HepG2 (cell line): ENCODE measurements at regions not wholly inside any gene's neighbourhood (a gene's known extent, or its start where the extent isn't known, plus 50 kb on each side); places are given as distances from the start of the nearest gene placed in this dataset.

Experiments
- ATAC-seq: fragments of 200-7000 bp; cut with Tn5 transposase; 3 replicates; pipeline ENCODE4 v1.9.1; 2020; ENCODE audit warnings: mild to moderate bottlenecking, moderate library complexity
- BruUV-seq: library from RNA; stranded (reverse); fragments of 400-500 nt; replicated peaks from 2 replicates; lab custom pipeline; 2021; lab: Mats Ljungman, UMichigan
- CTCF ChIA-PET: fragments of 300-600 bp; formaldehyde crosslinking; extraction: SDS; loops from one replicate; lab custom pipeline; 2021; ENCODE audit warnings: low total read pairs, inconsistent platforms, low intra/inter-chr PET ratio; lab: Yijun Ruan, JAX
- POLR2A ChIA-PET: fragments of 350-600 bp; sonication (Branson Sonifier 250); formaldehyde crosslinking; loops from one replicate; lab custom pipeline; 2020; ENCODE audit warnings: antibody characterized with exemption, inconsistent platforms; lab: Yijun Ruan, JAX
- DNase-seq: peaks from one replicate; pipeline ENCODE4 v3.0.0-alpha.2; 2015; ENCODE audit warnings: low spot score
- FAIRE-seq: peaks from 3 replicates; lab custom pipeline; 2011; peaks lifted over from hg19 to GRCh38; lab: Jason Lieb, UNC
- H2AFZ ChIP-seq: one replicate; pipeline ENCODE4 v1.6.1; 2011; ENCODE audit warnings: low read length, inconsistent platforms
- H3K27ac ChIP-seq: fragments of 300-600 bp; 3 replicates; pipeline ENCODE4 v1.8.0; 2011; ENCODE audit warnings: mixed run types, mild to moderate bottlenecking, mixed read lengths, low read length, inconsistent platforms; ENCODE audit not compliant: insufficient read depth; ENCODE audit errors: extremely low read length
- H3K27me3 ChIP-seq, 2 experiments: fragments of 200-600 bp in 1 of 2; 2 replicates in 1 of 2; 3 replicates in 1 of 2; pipeline versions ENCODE4 v1.6.0 to v1.8.0; 2011; ENCODE audit warnings: low read length in 2 of 2, mild to moderate bottlenecking in 2 of 2, moderate library complexity in 2 of 2, inconsistent platforms in 1 of 2; ENCODE audit not compliant: insufficient read depth in 2 of 2, control insufficient read depth in 1 of 2
- H3K36me3 ChIP-seq, 2 experiments: fragments of 200-600 bp in 1 of 2; replicated peaks in 1 of 2; 2 replicates in 1 of 2; 3 replicates in 1 of 2; pipeline versions ENCODE4 v1.5.1 to v1.8.0; 2011; ENCODE audit warnings: low read length in 2 of 2, inconsistent platforms in 1 of 2; ENCODE audit not compliant: insufficient read depth in 2 of 2, control insufficient read depth in 1 of 2
- H3K4me1 ChIP-seq: 2 replicates; pipeline ENCODE4 v1.5.1; 2012; ENCODE audit warnings: low read length, inconsistent platforms; ENCODE audit not compliant: insufficient read depth
- H3K4me2 ChIP-seq: 2 replicates; pipeline ENCODE4 v1.6.0; 2011; ENCODE audit warnings: low read depth, low read length, inconsistent platforms
- H3K4me3 ChIP-seq, 3 experiments: fragments of 200-600 bp in 1 of 3; sonication (generic), shearing (Covaris generic) in 1 of 3; replicated peaks in 1 of 3; 2 replicates each; pipeline ENCODE4 v1.5.1; 2011 to 2016; ENCODE audit warnings: low read length in 3 of 3, inconsistent platforms in 2 of 3, low read depth in 2 of 3, mild to moderate bottlenecking in 2 of 3, control low read depth in 1 of 3, mixed read lengths in 1 of 3; ENCODE audit not compliant: insufficient read depth in 1 of 3
- H3K79me2 ChIP-seq: one replicate; pipeline ENCODE4 v1.6.1; 2011; ENCODE audit warnings: low read length, inconsistent platforms; ENCODE audit not compliant: insufficient read depth
- H3K9ac ChIP-seq: 2 replicates; pipeline ENCODE4 v1.6.0; 2011; ENCODE audit warnings: mild to moderate bottlenecking, low read depth, low read length, inconsistent platforms; ENCODE audit not compliant: insufficient read depth
- H3K9me3 ChIP-seq: 2 replicates; pipeline ENCODE4 v1.5.1; 2012; ENCODE audit warnings: mild to moderate bottlenecking, low read length
- H4K20me1 ChIP-seq: 2 replicates; pipeline ENCODE4 v1.6.0; 2011; ENCODE audit warnings: inconsistent platforms, mild to moderate bottlenecking, low read length, moderate library complexity; ENCODE audit not compliant: insufficient read depth
- MTA3 ChIP-seq: sonication (generic); formaldehyde crosslinking; IDR thresholded peaks from 2 replicates; pipeline ENCODE4 v1.4.0; 2020; ENCODE audit warnings: missing genetic modification reagents
- MXD3 ChIP-seq: IDR thresholded peaks from 2 replicates; pipeline ENCODE4 v1.6.1; 2016; ENCODE audit warnings: mild to moderate bottlenecking, missing biosample characterization, missing genetic modification reagents
- NKX3-1 ChIP-seq: sonication (generic); formaldehyde crosslinking; IDR thresholded peaks from 2 replicates; pipeline ENCODE4 v1.5.0; 2020; ENCODE audit warnings: missing genetic modification reagents
- NR0B2 ChIP-seq: sonication (generic); formaldehyde crosslinking; IDR thresholded peaks from 2 replicates; pipeline ENCODE4 v1.4.0; 2020; ENCODE audit warnings: mild to moderate bottlenecking, missing genetic modification reagents
- SNAPC5 ChIP-seq: sonication (generic); formaldehyde crosslinking; IDR thresholded peaks from 2 replicates; pipeline ENCODE4 v1.8.1; 2023; ENCODE audit warnings: mild to moderate bottlenecking, missing genetic modification reagents, borderline replicate concordance
- TRAFD1 ChIP-seq: sonication (generic); formaldehyde crosslinking; IDR thresholded peaks from 2 replicates; pipeline ENCODE4 v1.5.1; 2020; ENCODE audit warnings: missing genetic modification reagents, mild to moderate bottlenecking, borderline replicate concordance
- ZNF260 ChIP-seq: sonication (generic); formaldehyde crosslinking; IDR thresholded peaks from 2 replicates; pipeline ENCODE4 v1.4.0; 2020; ENCODE audit warnings: missing genetic modification reagents, low read depth, mild to moderate bottlenecking, borderline replicate concordance
- ZNF280D ChIP-seq: sonication (generic); formaldehyde crosslinking; IDR thresholded peaks from 2 replicates; pipeline ENCODE4 v1.5.1; 2020; ENCODE audit warnings: mild to moderate bottlenecking, missing genetic modification reagents
- ZNF577 ChIP-seq: sonication (generic); formaldehyde crosslinking; IDR thresholded peaks from 2 replicates; pipeline ENCODE4 v1.4.0; 2020; ENCODE audit warnings: mild to moderate bottlenecking, low read depth, missing genetic modification reagents, borderline replicate concordance
- ZNF646 ChIP-seq: sonication (generic); formaldehyde crosslinking; IDR thresholded peaks from 2 replicates; pipeline ENCODE4 v1.9.0; 2021; ENCODE audit warnings: mild to moderate bottlenecking, missing genetic modification reagents
- ZNF766 ChIP-seq: sonication (generic); formaldehyde crosslinking; IDR thresholded peaks from 2 replicates; pipeline ENCODE4 v1.5.0; 2020; ENCODE audit warnings: missing genetic modification reagents, borderline replicate concordance
- WGBS: methylation state at CpG from one replicate; pipeline ENCODE4 v1.1.6; 2017; ENCODE audit warnings: low lambda C conversion rate; 5-methylcytosine and 5-hydroxymethylcytosine counted together
- in situ Hi-C: cut with HindIII; loops from 2 replicates; pipeline ENCODE4 v1.10.0; 2017; ENCODE audit warnings: low pct_unique_long_range_greater_than_20kb; ENCODE audit not compliant: extremely low pct_ligation_motif_present
- intact Hi-C: fragments of 100-400 bp; cut with micrococcal nuclease; formaldehyde crosslinking; loops from one replicate; pipeline ENCODE4 v1.10.0; 2022; ENCODE audit not compliant: unreplicated experiment

- CTCF ChIA-PET: no interaction called here
- no peaks in the 10 kb centered on the region for H3K9me3 ChIP-seq
- no peak overlapping the region for H3K4me2 ChIP-seq
- no TSS peak for BruUV-seq
- POLR2A ChIA-PET: no interaction called here
- FAIRE-seq (no peak), DNase-seq (no peak), ATAC-seq (no peak)
- H4K20me1 ChIP-seq: no peaks in the 10 kb centered on the region
- H3K36me3 ChIP-seq: no peaks in the 10 kb centered on the region
- no peaks in the 10 kb centered on the region for H3K79me2 ChIP-seq
- intact Hi-C loops (no loop called here), in situ Hi-C loops (no loop called here)
- WGBS: 0% methylated on average over 1 of the region's 2 CpGs
- no peak overlapping the region for H3K4me3 ChIP-seq
- no peak overlapping the region for H2AFZ ChIP-seq
- no peak overlapping the region for H3K9ac ChIP-seq
- H3K27me3 ChIP-seq: no peaks in the 10 kb centered on the region
- H3K4me1 ChIP-seq: no peaks in the 10 kb centered on the region
- H3K27ac ChIP-seq: no peak overlapping the region
- TF ChIP-seq SNAPC5 (CRISPR knock-in tag) (no peak), NKX3-1 (CRISPR knock-in tag) (no peak), ZNF766 (no peak), TRAFD1 (CRISPR knock-in tag) (no peak), NR0B2 (CRISPR knock-in tag) (no peak), MXD3 (no peak), ZNF260 (CRISPR knock-in tag) (no peak), MTA3 (CRISPR knock-in tag) (no peak), ZNF646 (CRISPR knock-in tag) (no peak), ZNF577 (CRISPR knock-in tag) (no peak), ZNF280D (CRISPR knock-in tag) (no peak)
These were observed 68.2 kb downstream of the AGTR2 start for GRCh38 chrX:116238567-116239255.
